NCI-H146 treated with DMSO at 0.1 percent for 48 hours (cell line): ENCODE measurements at regions not wholly inside any gene's neighbourhood (a gene's known extent, or its start where the extent isn't known, plus 50 kb on each side); places are given as distances from the start of the nearest gene placed in this dataset.

Experiments
- DNase-seq: peaks from one replicate; lab custom pipeline; 2025; ENCODE audit not compliant: unreplicated experiment; lab: John Stamatoyannopoulos, UW

GRCh38 chr16:11472410-11472809 is 114.3 kb downstream of the LITAF start:
- no peak for DNase-seq

GRCh38 chr16:11472851-11473250 is 113.9 kb downstream of the LITAF start:
- no peak for DNase-seq

GRCh38 chr16:11473728-11474127 is 113.0 kb downstream of the LITAF start:
- DNase-seq, result no peak

GRCh38 chr16:11474617-11475291 is 112.0 kb downstream of the LITAF start:
- DNase-seq, result peak; percentile 27

GRCh38 chr16:11475896-11476630 is 110.7 kb downstream of the LITAF start:
- DNase-seq, result no peak

DNA sequence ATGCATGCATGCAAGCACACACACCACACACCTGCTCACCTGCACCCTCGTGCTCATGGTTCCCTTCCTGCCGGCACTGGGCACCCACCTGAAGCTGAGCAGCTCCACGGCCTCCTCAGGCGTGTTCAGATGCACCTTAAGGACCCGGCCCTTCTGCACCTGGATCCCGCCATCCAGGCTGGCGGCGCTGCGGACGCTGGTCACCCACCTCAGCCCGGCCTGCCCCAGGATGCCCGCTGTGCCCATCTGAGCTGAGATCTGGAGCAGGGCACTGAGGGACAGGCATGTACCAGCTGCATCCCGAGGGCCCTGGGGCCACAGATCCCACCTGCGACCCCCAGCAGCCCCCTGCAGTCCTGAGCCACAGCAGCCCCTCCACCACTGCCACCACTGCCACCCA is 110.0 kb downstream of the LITAF start:
- no peak for DNase-seq

DNA sequence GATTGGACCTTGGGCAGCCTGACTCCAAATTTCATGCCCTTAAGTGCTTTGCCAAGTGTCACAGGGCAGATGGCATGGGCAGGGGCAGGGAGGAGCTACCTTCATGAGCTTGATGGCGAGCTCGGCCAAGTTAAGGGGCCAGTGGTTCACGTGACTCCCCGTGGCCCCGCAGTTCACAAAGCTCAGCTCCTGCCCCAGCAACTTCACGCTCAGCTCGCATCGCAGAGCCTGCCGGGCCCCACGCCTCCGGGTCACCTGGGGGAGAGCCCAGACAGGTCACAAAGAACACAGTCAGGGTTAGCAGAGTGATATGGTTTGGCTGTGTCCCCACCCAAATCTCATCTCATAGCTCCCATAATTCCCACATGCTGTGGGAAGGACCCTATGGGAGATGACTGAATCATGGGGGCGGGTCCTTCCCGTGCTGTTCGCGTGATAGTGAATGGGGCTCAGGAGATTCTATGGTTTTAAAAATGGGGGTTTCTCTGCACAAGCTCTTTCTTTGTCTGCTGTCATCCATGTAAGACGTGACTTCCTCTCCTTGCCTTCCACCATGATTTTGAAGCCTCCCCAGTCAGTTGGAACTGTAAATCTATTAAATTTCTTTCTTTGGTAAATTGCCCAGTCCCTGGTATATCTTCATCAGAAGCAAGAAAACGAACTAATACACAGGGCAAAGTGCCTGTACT is 108.1 kb downstream of the LITAF start:
- no peak for DNase-seq

DNA sequence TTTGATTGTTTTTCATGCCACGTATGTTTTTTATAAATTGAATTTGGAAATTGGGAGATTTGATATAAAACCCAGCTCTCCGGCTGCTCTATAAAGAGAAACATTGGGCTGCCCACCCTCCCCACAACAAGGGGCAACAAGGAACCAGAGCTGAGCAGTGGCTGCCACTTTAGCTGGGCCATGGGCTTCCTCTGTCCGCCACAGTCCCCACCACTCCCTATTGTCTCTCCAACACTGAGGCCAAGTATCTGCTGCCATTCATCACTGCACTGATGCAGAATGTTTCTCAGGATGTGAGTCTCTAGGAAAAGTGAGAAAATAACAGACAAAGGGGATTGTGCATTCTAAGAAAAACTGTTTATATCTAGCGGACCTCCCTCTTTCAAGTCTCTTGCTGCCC is 106.8 kb downstream of the LITAF start:
- no peak for DNase-seq

GRCh38 chr16:11480634-11481033 is 106.1 kb downstream of the LITAF start:
- DNase-seq, result no peak

- DNase-seq, result no peak
Measured at GRCh38 chr16:11481987-11482386, 104.7 kb downstream of the LITAF start.

GRCh38 chr16:11482946-11483748 is 103.6 kb downstream of the LITAF start:
- DNase-seq, result no peak

GRCh38 chr16:11484691-11485258 is 101.9 kb downstream of the LITAF start:
- DNase-seq, result no peak

GRCh38 chr16:11485676-11486075 is 101.0 kb downstream of the LITAF start:
- no peak for DNase-seq

DNA sequence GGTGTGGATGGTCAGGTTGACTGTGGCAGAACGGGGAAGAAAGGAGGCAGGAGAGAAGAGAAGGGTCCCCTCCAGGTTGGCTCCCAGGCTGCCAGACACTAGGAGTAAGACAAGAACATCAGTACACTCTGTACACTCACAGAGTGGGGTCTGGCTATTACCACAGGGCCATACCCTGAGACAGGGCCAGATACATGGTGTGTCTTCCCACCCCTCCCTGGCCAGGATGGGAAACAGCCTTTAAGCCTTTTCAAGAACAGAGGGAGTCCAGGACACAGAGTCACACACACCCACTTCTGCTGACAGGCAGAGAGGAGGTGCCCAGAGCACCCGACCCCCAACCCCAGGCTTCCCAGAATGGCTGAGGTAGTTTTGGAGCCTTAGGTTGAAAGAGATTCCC is 99.4 kb downstream of the LITAF start:
- DNase-seq, result no peak

GRCh38 chr16:11488304-11488703 is 98.4 kb downstream of the LITAF start:
- DNase-seq, result no peak

DNA sequence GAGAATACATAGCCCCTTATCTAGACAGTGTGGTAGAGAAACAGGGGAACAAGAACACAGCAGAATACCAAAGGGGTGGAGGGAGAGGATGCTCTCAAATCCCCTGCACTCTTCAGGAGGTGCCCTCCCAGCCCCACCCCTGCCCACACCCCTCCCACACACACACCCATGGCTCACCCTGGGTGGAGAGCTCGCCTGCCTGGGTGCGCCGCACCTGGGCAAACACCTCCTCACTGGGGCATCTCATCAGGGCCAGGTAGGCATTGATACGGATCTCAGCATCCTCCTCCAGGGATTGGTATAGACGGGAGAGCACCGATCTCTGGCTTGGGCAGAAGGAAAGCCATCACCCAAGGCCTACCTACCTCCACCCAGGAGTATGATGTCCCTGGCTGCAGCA is 95.2 kb downstream of the LITAF start:
- DNase-seq, result no peak

DNA sequence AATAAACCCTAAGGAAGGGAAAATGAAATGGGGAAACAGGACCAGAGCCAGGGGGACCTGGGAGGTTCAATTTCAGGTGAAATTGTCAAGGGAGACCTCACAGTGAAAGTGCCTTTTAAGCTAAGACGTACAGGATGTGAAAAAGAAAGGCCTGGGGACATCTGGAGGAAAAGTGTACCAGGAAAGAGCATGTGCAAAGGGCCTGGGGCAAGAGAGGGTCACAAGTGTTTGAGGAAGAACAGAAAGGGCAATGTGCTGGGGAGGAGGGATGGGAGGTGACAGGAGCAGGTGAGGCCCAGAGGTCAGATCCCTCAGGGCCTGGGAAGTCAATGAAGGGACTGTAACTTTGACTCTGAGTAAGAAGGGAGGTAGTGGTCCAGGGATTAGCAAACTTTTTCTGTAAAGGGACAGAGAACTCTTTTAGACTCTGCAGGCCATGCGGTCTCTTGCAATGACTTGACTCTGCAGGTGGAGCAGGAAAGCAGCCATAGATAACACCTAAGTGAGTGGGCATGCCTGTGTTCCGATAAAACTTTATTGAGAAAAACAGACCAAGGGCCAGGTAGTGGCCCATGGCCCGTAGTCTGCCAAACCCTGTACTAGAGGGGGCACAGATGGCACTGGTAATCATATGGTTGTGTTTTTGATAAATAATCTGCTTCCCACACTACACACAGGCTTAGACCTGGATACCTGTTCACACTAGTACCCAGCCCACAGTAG is 93.8 kb downstream of the LITAF start:
- no peak for DNase-seq

- no peak for DNase-seq
Measured at GRCh38 chr16:11493531-11493929, 93.2 kb downstream of the LITAF start.

DNA sequence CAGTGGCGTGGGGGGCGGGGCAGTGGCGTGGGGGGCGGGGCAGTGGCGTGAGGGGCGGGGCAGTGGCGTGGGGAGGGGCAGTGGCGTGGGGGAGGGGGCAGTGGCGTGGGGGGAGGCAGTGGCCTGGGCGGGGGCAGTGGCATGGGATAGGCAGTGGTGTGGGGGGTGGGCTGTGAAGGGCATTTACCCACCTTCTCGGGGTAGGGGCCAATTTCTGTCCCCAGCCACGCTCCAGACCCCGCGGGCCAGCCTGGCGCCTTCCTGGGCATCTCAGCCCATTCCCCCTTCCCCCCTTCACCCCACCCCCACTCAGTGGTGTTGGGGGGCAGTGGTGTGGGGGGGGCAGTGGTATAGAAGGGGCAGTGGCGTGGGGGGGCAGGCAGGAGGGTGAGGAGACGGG is 92.7 kb downstream of the LITAF start:
- DNase-seq, result no peak

- no peak for DNase-seq
Measured at GRCh38 chr16:11494433-11494832, 92.3 kb downstream of the LITAF start.

GRCh38 chr16:11495066-11495407 is 91.7 kb downstream of the LITAF start:
- DNase-seq, result peak; percentile 66
